ENCODE measurements at regions not wholly inside any gene's neighbourhood (a gene's known extent, or its start where the extent isn't known, plus 50 kb on each side); places are given as distances from the start of the nearest gene placed in this dataset.

- no peak for DNase-seq
- H3K4me3 ChIP-seq (ENCODE audit: low read depth, low read length), result no peak overlapping the region
- no peak overlapping the region for H3K14ac ChIP-seq (ENCODE audit: low read length)
- no CpG with 5 or more reads among the region's 5 CpGs for WGBS (ENCODE audit: extremely low coverage, insufficient coverage, insufficient read length)
- H4K91ac ChIP-seq (ENCODE audit: low read depth, low read length), result no peak overlapping the region
- H2AFZ ChIP-seq (ENCODE audit: insufficient read depth, low read length, poor library complexity), result no peak overlapping the region
- H3K4me2 ChIP-seq (ENCODE audit: low read length), result no peak overlapping the region
- H3K9me3 ChIP-seq (ENCODE audit: insufficient read depth, low read depth, low read length), result peaks cover 3% of the 10 kb centered on the region
- no peak overlapping the region for H2BK120ac ChIP-seq (ENCODE audit: insufficient read depth, low read length, poor library complexity)
- no peak overlapping the region for H3K23ac ChIP-seq (ENCODE audit: low read length)
- no peak overlapping the region for H3K9ac ChIP-seq (ENCODE audit: low read length)
- H2AK5ac ChIP-seq (ENCODE audit: low read length), result no peak overlapping the region
- H3K27ac ChIP-seq (ENCODE audit: low read depth, low read length), result no peak overlapping the region
- H3K36me3 ChIP-seq (ENCODE audit: control insufficient read depth in 1 of 2, insufficient read depth in 2 of 2, low read length in 2 of 2), result no peaks in the 10 kb centered on the region
- H2BK12ac ChIP-seq (ENCODE audit: low read length), result no peak overlapping the region
- H3K4ac ChIP-seq (ENCODE audit: low read depth, low read length), result no peak overlapping the region
- H3K4me1 ChIP-seq (ENCODE audit: control insufficient read depth in 1 of 2, insufficient read depth in 2 of 2, low read length in 2 of 2), result peaks cover 9 to 11% of the 10 kb centered on the region in 2 experiments
- no peak overlapping the region for H3K18ac ChIP-seq (ENCODE audit: low read length)
- H3K79me1 ChIP-seq (ENCODE audit: low read length), result peaks cover 2% of the 10 kb centered on the region
- no peaks in the 10 kb centered on the region for H3K79me2 ChIP-seq (ENCODE audit: control insufficient read depth, insufficient read depth, low read length, poor library complexity)
- H4K12ac ChIP-seq (ENCODE audit: low read depth, low read length), result no peak overlapping the region
- H2BK5ac ChIP-seq (ENCODE audit: low read depth, low read length, poor library complexity), result no peak overlapping the region
- H3K27me3 ChIP-seq (ENCODE audit: insufficient read depth, low read length), result no peaks in the 10 kb centered on the region
- no peak overlapping the region for H4K8ac ChIP-seq (ENCODE audit: low read depth, low read length)
Observed at GRCh38 chr1:93764366-93764750, 82.7 kb upstream of the BCAR3 start.

GRCh38 chr1:93763704-93764365, 82.2 kb upstream of the BCAR3 start:
- DNase-seq, result peak in 1 of 2 donors; percentile 34
- Histone ChIP-seq H3K36me3 (ENCODE audit: control insufficient read depth in 1 of 2, insufficient read depth in 2 of 2, low read length in 2 of 2) (no peaks in the 10 kb centered on the region), H3K79me2 (ENCODE audit: control insufficient read depth, insufficient read depth, low read length, poor library complexity) (no peaks in the 10 kb centered on the region), H4K12ac (ENCODE audit: low read depth, low read length) (no peak overlapping the region), H2AK5ac (ENCODE audit: low read length) (no peak overlapping the region), H2AFZ (ENCODE audit: insufficient read depth, low read length, poor library complexity) (no peak overlapping the region), H3K27ac (ENCODE audit: low read depth, low read length) (no peak overlapping the region), H3K9ac (ENCODE audit: low read length) (no peak overlapping the region), H4K8ac (ENCODE audit: low read depth, low read length) (no peak overlapping the region), H3K4me2 (ENCODE audit: low read length) (no peak overlapping the region), H3K9me3 (ENCODE audit: insufficient read depth, low read depth, low read length) (peaks cover 3% of the 10 kb centered on the region), H2BK5ac (ENCODE audit: low read depth, low read length, poor library complexity) (no peak overlapping the region), H3K4me1 (ENCODE audit: control insufficient read depth in 1 of 2, insufficient read depth in 2 of 2, low read length in 2 of 2) (peaks cover 7 to 8% of the 10 kb centered on the region in 2 experiments), H3K27me3 (ENCODE audit: insufficient read depth, low read length) (no peaks in the 10 kb centered on the region), H3K18ac (ENCODE audit: low read length) (no peak overlapping the region), H3K14ac (ENCODE audit: low read length) (no peak overlapping the region), H2BK12ac (ENCODE audit: low read length) (no peak overlapping the region), H2BK120ac (ENCODE audit: insufficient read depth, low read length, poor library complexity) (no peak overlapping the region), H3K4ac (ENCODE audit: low read depth, low read length) (no peak overlapping the region), H3K23ac (ENCODE audit: low read length) (no peak overlapping the region), H4K91ac (ENCODE audit: low read depth, low read length) (no peak overlapping the region), H3K79me1 (ENCODE audit: low read length) (peaks cover 2% of the 10 kb centered on the region), H3K4me3 (ENCODE audit: low read depth, low read length) (no peak overlapping the region)
- no CpG with 5 or more reads among the region's 5 CpGs for WGBS (ENCODE audit: extremely low coverage, insufficient coverage, insufficient read length)

- no peak overlapping the region for H3K4ac ChIP-seq (ENCODE audit: low read depth, low read length)
Observed at GRCh38 chr1:93758842-93759515, 77.3 kb upstream of the BCAR3 start.

GRCh38 chr1:93757256-93758036, 75.8 kb upstream of the BCAR3 start:
- WGBS (ENCODE audit: extremely low coverage, insufficient coverage, insufficient read length), result no CpG with 5 or more reads among the region's 8 CpGs
- no peak overlapping the region for H3K14ac ChIP-seq (ENCODE audit: low read length)
- no peak overlapping the region for H4K8ac ChIP-seq (ENCODE audit: low read depth, low read length)

More at GRCh38 chr1:93758842-93759515, 77.3 kb upstream of the BCAR3 start:
- Histone ChIP-seq H3K14ac (ENCODE audit: low read length) (no peak overlapping the region), H3K18ac (ENCODE audit: low read length) (no peak overlapping the region), H2BK12ac (ENCODE audit: low read length) (no peak overlapping the region), H3K4me2 (ENCODE audit: low read length) (no peak overlapping the region), H3K4me1 (ENCODE audit: control insufficient read depth in 1 of 2, insufficient read depth in 2 of 2, low read length in 2 of 2) (peaks cover 0 to 3% of the 10 kb centered on the region in 2 experiments), H3K79me1 (ENCODE audit: low read length) (no peaks in the 10 kb centered on the region), H4K91ac (ENCODE audit: low read depth, low read length) (no peak overlapping the region), H3K27me3 (ENCODE audit: insufficient read depth, low read length) (no peaks in the 10 kb centered on the region), H4K12ac (ENCODE audit: low read depth, low read length) (no peak overlapping the region), H3K23ac (ENCODE audit: low read length) (no peak overlapping the region), H2AFZ (ENCODE audit: insufficient read depth, low read length, poor library complexity) (no peak overlapping the region), H3K36me3 (ENCODE audit: control insufficient read depth in 1 of 2, insufficient read depth in 2 of 2, low read length in 2 of 2) (no peaks in the 10 kb centered on the region), H4K8ac (ENCODE audit: low read depth, low read length) (no peak overlapping the region), H3K79me2 (ENCODE audit: control insufficient read depth, insufficient read depth, low read length, poor library complexity) (no peaks in the 10 kb centered on the region), H3K9me3 (ENCODE audit: insufficient read depth, low read depth, low read length) (peaks cover 3% of the 10 kb centered on the region), H2BK120ac (ENCODE audit: insufficient read depth, low read length, poor library complexity) (no peak overlapping the region), H3K4me3 (ENCODE audit: low read depth, low read length) (no peak overlapping the region), H3K9ac (ENCODE audit: low read length) (no peak overlapping the region), H3K27ac (ENCODE audit: low read depth, low read length) (no peak overlapping the region), H2BK5ac (ENCODE audit: low read depth, low read length, poor library complexity) (no peak overlapping the region), H2AK5ac (ENCODE audit: low read length) (no peak overlapping the region)
- peak; percentile 88 to 96 for DNase-seq
- WGBS (ENCODE audit: extremely low coverage, insufficient coverage, insufficient read length), result no CpG with 5 or more reads among the region's 7 CpGs

More at GRCh38 chr1:93757256-93758036, 75.8 kb upstream of the BCAR3 start:
- no peak for DNase-seq
- H2BK5ac ChIP-seq (ENCODE audit: low read depth, low read length, poor library complexity), result no peak overlapping the region
- H3K4me2 ChIP-seq (ENCODE audit: low read length), result no peak overlapping the region
- H3K4me3 ChIP-seq (ENCODE audit: low read depth, low read length), result no peak overlapping the region
- H3K9me3 ChIP-seq (ENCODE audit: insufficient read depth, low read depth, low read length), result peaks cover 3% of the 10 kb centered on the region
- no peak overlapping the region for H4K91ac ChIP-seq (ENCODE audit: low read depth, low read length)
- H3K4ac ChIP-seq (ENCODE audit: low read depth, low read length), result no peak overlapping the region
- H3K23ac ChIP-seq (ENCODE audit: low read length), result no peak overlapping the region
- no peak overlapping the region for H2BK120ac ChIP-seq (ENCODE audit: insufficient read depth, low read length, poor library complexity)
- no peak overlapping the region for H2BK12ac ChIP-seq (ENCODE audit: low read length)
- H3K36me3 ChIP-seq (ENCODE audit: control insufficient read depth in 1 of 2, insufficient read depth in 2 of 2, low read length in 2 of 2), result no peaks in the 10 kb centered on the region
- peaks cover 3 to 6% of the 10 kb centered on the region in 2 experiments for H3K4me1 ChIP-seq (ENCODE audit: control insufficient read depth in 1 of 2, insufficient read depth in 2 of 2, low read length in 2 of 2)
- H3K27ac ChIP-seq (ENCODE audit: low read depth, low read length), result no peak overlapping the region
- no peak overlapping the region for H4K12ac ChIP-seq (ENCODE audit: low read depth, low read length)
- no peaks in the 10 kb centered on the region for H3K27me3 ChIP-seq (ENCODE audit: insufficient read depth, low read length)
- no peaks in the 10 kb centered on the region for H3K79me1 ChIP-seq (ENCODE audit: low read length)
- H2AK5ac ChIP-seq (ENCODE audit: low read length), result no peak overlapping the region
- no peak overlapping the region for H3K18ac ChIP-seq (ENCODE audit: low read length)
- H3K79me2 ChIP-seq (ENCODE audit: control insufficient read depth, insufficient read depth, low read length, poor library complexity), result no peaks in the 10 kb centered on the region
- H2AFZ ChIP-seq (ENCODE audit: insufficient read depth, low read length, poor library complexity), result no peak overlapping the region
- peak overlapping the region; percentile 31 for H3K9ac ChIP-seq (ENCODE audit: low read length)
